GM23248 (cell line): ENCODE measurements at regions not wholly inside any gene's neighbourhood (a gene's known extent, or its start where the extent isn't known, plus 50 kb on each side); places are given as distances from the start of the nearest gene placed in this dataset.

Experiments used
- EZH2 ChIP-seq: fragments of 200-600 bp; sonication (generic); IDR thresholded peaks from 2 replicates; pipeline ENCODE4 v1.6.1; 2018; ENCODE audit warnings: antibody characterized with exemption, mild to moderate bottlenecking; ENCODE audit not compliant: insufficient read depth, poor library complexity, severe bottlenecking
- EZH2phosphoT487 ChIP-seq: fragments of 200-600 bp; sonication (generic); IDR thresholded peaks from 2 replicates; pipeline ENCODE4 v1.6.1; 2018; ENCODE audit warnings: antibody characterized with exemption, moderate library complexity, mild to moderate bottlenecking, low read depth; ENCODE audit not compliant: insufficient read depth

DNA sequence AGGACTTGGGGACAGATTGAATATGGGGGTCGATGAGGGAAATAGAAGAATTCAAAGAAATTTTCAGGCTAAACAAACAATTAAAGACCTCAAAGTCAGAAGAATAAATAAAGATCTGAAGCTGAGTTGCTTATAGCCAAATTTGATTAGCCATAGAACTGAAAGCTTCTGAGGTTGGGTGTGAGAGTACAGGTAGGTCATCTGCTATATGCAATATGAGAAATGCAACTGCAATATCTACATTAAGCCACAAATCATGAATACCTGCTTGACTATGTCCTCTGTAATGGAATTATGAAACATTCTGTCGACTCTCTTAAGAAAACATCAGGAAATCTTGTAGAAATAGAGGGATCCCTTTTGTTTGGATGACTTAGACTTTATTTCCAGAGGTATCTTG is 192.1 kb upstream of the PCDH15 start:
- no peak for TF ChIP-seq EZH2phosphoT487
- TF ChIP-seq EZH2 = no peak
